ENCODE measurements at regions not wholly inside any gene's neighbourhood (a gene's known extent, or its start where the extent isn't known, plus 50 kb on each side); places are given as distances from the start of the nearest gene placed in this dataset.
"Not testable (repeated sequence)": the region's sequence is repeated elsewhere in the genome, so short reads cannot be mapped to it uniquely, and the experiment has no call there.

DNA sequence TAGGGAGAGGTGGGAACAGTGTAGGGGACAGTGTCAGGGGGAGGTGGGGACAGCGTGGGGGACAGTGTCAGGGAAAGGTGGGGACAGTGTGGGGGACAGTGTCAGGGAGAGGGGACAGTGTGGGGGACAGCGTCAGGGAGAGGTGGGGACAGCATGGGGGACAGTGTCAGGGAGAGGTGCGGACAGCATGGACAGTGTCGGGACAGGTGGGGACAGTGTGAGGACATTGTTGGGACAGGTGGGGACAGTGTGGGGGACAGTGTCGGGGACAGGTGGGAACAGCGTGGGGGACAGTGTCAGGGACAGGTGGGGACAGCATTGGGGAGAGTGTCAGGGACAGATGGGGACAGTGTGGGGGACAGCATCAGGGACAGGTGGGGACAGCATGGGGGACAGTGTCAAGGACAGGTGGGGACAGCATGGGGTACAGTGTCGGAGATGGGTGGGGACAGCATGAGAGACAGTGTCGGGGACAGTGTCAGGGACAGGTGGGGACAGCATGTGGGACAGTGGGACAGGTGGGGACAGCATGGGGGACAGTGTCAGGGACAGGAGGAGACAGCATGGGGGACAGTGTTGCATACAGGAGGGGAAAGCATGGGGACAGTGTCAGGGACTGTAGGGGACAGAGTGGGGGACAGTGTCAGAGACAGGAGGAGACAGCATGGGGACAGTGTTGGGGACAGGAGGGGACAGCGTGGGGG is 139.0 kb downstream of the TMEM121 start:
- Mint-ChIP-seq H3K4me1 (ENCODE audit: low read depth) (no peaks in the 10 kb centered on the region), H3K27ac (no peak overlapping the region), H3K36me3 (ENCODE audit: insufficient read depth) (peaks cover 11% of the 10 kb centered on the region), H3K4me3 (ENCODE audit: low read depth) (no peak overlapping the region), H3K27me3 (no peaks in the 10 kb centered on the region), H3K9me3 (ENCODE audit: low read depth) (peaks cover 18% of the 10 kb centered on the region)
- no peak for DNase-seq (ENCODE audit: low spot score, unreplicated experiment)
- TF ChIP-seq, protein P1, sequence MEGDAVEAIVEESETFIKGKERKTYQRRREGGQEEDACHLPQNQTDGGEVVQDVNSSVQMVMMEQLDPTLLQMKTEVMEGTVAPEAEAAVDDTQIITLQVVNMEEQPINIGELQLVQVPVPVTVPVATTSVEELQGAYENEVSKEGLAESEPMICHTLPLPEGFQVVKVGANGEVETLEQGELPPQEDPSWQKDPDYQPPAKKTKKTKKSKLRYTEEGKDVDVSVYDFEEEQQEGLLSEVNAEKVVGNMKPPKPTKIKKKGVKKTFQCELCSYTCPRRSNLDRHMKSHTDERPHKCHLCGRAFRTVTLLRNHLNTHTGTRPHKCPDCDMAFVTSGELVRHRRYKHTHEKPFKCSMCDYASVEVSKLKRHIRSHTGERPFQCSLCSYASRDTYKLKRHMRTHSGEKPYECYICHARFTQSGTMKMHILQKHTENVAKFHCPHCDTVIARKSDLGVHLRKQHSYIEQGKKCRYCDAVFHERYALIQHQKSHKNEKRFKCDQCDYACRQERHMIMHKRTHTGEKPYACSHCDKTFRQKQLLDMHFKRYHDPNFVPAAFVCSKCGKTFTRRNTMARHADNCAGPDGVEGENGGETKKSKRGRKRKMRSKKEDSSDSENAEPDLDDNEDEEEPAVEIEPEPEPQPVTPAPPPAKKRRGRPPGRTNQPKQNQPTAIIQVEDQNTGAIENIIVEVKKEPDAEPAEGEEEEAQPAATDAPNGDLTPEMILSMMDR (IDR thresholded peaks at IDR 0.05; ENCODE audit: unreplicated experiment) = no peak

DNA sequence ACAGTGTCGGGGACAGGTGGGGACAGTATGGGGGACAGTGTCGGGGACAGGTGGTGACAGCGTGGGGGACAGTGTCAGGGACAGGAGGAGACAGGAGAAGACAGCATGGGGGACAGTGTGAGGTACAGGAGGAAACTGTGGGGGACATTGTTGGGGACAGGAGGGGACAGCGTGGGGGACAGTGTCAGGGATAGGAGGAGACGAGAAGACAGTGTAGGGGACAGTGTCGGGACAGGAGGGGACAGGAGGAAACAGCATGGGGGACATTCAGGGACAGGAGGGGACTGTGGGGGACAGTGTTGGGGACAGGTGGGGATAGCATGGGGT is 139.5 kb downstream of the TMEM121 start:
- TF ChIP-seq, protein P1 (IDR thresholded peaks at IDR 0.05; ENCODE audit: unreplicated experiment) = no peak
- DNase-seq (ENCODE audit: low spot score, unreplicated experiment) = no peak
- Mint-ChIP-seq H3K9me3 (ENCODE audit: low read depth) (peaks cover 12% of the 10 kb centered on the region), H3K4me3 (ENCODE audit: low read depth) (no peak overlapping the region), H3K27me3 (no peaks in the 10 kb centered on the region), H3K36me3 (ENCODE audit: insufficient read depth) (peaks cover 5% of the 10 kb centered on the region), H3K27ac (no peak overlapping the region), H3K4me1 (ENCODE audit: low read depth) (no peaks in the 10 kb centered on the region)

DNA sequence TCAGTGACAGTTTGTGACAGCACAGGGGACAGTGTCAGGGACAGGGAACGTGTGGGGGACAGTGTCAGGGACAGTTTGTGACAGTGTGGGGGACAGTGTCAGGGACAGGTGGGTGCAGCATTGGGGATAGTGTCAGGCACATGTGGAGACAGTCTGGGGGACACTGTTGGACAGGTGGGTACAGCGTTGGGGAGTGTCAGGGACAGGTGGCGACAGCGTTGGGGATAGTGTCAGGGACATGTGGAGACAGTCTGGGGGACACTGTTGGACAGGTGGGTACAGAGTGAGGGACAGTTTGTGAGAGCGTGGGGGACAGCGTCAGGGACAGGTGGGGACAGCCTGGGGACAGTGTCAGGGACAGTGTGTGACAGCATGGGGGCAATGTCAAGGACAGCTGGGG is 140.0 kb downstream of the TMEM121 start:
- Mint-ChIP-seq H3K4me1 (ENCODE audit: low read depth) (no peaks in the 10 kb centered on the region), H3K36me3 (ENCODE audit: insufficient read depth) (peaks cover 4% of the 10 kb centered on the region), H3K27ac (no peak overlapping the region), H3K4me3 (ENCODE audit: low read depth) (no peak overlapping the region), H3K9me3 (ENCODE audit: low read depth) (peaks cover 10% of the 10 kb centered on the region), H3K27me3 (no peaks in the 10 kb centered on the region)
- no peak for DNase-seq (ENCODE audit: low spot score, unreplicated experiment)
- TF ChIP-seq, protein P1 (IDR thresholded peaks at IDR 0.05; ENCODE audit: unreplicated experiment) = no peak

DNA sequence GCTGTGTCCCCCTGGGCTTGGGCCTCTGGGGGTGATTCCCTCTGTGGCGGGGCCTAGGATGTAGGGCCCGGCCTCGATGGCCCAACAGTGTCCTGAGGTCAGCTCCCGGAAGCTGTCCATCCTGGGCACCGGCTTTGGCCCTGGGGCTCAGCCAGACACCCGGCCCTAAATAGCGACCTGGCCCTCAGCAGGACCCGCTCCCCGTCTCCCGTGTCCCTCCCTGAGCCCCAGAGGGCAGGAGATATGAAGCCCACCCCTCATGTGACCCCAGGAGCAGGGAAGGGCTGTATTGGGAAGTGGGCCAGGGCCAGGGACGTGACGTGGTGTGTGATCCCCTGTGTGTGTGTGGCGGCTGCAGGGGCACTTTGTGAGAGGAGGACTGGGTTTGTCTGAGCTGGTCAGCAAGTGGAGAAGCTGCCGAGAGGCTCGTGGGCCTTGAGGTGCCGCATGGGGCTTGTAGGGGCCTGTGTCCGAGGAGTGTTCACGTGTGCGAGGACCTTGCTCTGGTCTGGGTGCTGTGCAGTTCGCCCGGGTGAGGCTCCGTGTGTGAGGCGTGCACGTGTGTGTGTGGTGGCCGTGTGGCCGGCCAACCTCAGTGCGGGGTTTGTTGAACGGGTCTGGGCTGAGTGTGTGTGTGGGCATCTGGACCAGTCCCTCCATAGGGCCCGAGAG is 140.7 kb downstream of the TMEM121 start:
- not testable (repeated sequence) for DNase-seq (ENCODE audit: low spot score, unreplicated experiment); H3K4me3 Mint-ChIP-seq (ENCODE audit: low read depth); H3K27me3 Mint-ChIP-seq; H3K36me3 Mint-ChIP-seq (ENCODE audit: insufficient read depth); H3K4me1 Mint-ChIP-seq (ENCODE audit: low read depth); H3K27ac Mint-ChIP-seq
- H3K9me3 Mint-ChIP-seq (ENCODE audit: low read depth) = peaks cover 10% of the 10 kb centered on the region

DNA sequence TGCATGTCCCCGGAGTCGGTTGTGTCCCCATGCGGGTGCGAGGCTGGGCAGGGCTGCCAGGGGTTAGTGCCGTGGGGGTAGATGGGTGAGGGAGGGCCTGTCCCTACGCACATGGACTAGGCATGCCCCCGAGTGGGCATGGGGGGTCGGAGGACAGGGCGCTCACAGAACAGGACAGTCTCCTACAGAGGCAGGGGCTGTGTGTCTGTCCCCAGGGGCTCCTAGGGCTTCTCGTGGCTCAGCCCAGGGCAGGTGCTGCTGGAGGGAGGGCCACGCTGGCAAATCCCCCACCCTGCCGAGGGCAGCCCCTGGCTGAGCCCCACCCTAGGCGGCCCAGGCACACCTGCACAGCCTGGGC is 141.3 kb downstream of the TMEM121 start:
- H3K4me1 Mint-ChIP-seq (ENCODE audit: low read depth); H3K4me3 Mint-ChIP-seq (ENCODE audit: low read depth); H3K36me3 Mint-ChIP-seq (ENCODE audit: insufficient read depth); H3K27me3 Mint-ChIP-seq; H3K27ac Mint-ChIP-seq; DNase-seq (ENCODE audit: low spot score, unreplicated experiment): not testable (repeated sequence)
- peaks cover 10% of the 10 kb centered on the region for H3K9me3 Mint-ChIP-seq (ENCODE audit: low read depth)

DNA sequence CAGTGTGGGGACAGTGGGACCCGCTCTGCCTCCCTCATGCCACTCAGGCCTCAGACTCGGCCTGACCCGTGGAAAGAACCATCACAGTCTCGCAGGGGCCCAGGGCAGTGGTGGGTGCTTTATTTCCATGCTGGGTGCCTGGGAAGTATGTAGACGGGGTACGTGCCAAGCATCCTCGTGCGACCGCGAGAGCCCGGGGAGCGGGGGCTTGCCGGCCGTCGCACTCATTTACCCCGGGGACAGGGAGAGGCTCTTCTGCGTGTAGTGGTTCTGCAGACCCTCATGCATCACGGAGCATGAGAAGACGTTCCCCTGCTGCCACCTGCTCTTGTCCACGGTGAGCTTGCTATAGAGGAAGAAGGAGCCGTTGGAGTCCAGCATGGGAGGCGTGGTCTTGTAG is 141.6 kb downstream of the TMEM121 start:
- not testable (repeated sequence) for H3K27me3 Mint-ChIP-seq; H3K27ac Mint-ChIP-seq; H3K4me3 Mint-ChIP-seq (ENCODE audit: low read depth); H3K36me3 Mint-ChIP-seq (ENCODE audit: insufficient read depth); H3K4me1 Mint-ChIP-seq (ENCODE audit: low read depth); DNase-seq (ENCODE audit: low spot score, unreplicated experiment)
- peaks cover 11% of the 10 kb centered on the region for H3K9me3 Mint-ChIP-seq (ENCODE audit: low read depth)

DNA sequence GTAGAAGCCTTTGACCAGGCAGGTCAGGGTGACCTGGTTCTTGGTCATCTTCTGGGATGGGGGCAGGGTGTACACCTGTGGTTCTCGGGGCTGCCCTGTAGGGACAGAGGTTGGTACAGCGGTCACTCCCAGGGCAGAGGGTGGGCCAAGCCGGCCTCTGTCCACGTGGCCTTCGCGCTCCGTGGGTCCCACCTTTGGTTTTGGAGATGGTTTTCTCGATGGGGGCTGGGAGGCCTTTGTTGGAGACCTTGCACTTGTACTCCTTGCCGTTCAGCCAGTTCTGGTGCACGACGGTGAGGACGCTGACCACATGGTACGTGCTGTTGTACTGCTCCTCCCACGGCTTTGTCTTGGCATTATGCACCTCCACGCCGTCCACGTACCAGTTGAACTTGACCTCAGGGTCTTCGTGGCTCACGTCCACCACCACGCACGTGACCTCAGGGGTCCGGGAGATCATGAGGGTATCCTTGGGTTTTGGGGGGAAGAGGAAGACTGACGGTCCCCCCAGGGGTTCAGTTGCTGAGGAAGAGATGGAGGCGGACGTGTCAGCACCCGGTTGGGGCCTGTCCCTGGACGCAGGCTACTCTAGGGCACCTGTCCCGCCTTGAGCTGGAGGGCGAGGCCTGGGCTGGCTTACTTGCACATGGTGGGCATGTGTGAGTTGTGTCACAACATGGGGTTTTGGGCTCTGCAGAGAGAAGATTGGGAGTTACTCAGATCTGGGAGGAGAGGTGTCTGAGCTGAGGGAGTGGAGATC is 142.3 kb downstream of the TMEM121 start:
- not testable (repeated sequence) for H3K4me1 Mint-ChIP-seq (ENCODE audit: low read depth); H3K36me3 Mint-ChIP-seq (ENCODE audit: insufficient read depth); H3K27me3 Mint-ChIP-seq; DNase-seq (ENCODE audit: low spot score, unreplicated experiment); H3K27ac Mint-ChIP-seq
- H3K4me3 Mint-ChIP-seq (ENCODE audit: low read depth) = peak overlapping the region; percentile 19
- H3K9me3 Mint-ChIP-seq (ENCODE audit: low read depth) = peaks cover 17% of the 10 kb centered on the region

DNA sequence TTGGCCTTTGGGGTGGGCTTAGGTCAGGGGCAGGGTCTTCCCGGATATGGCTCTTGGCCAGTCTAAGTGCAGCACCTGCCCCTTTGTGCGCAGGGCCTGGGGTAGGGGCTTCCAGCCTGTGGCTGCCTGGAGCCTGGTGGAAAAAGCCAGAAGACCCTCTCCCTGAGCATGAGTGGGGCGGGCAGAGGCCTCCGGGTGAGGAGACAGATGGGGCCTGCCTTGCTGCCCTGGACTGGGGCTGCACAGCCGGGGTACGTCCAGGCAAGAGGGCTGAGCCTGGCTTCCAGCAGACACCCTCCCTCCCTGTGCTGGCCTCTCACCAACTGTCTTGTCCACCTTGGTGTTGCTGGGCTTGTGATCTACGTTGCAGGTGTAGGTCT is 142.8 kb downstream of the TMEM121 start:
- H3K4me3 Mint-ChIP-seq (ENCODE audit: low read depth) = not testable (repeated sequence)
- H3K9me3 Mint-ChIP-seq (ENCODE audit: low read depth) = peaks cover 23% of the 10 kb centered on the region

DNA sequence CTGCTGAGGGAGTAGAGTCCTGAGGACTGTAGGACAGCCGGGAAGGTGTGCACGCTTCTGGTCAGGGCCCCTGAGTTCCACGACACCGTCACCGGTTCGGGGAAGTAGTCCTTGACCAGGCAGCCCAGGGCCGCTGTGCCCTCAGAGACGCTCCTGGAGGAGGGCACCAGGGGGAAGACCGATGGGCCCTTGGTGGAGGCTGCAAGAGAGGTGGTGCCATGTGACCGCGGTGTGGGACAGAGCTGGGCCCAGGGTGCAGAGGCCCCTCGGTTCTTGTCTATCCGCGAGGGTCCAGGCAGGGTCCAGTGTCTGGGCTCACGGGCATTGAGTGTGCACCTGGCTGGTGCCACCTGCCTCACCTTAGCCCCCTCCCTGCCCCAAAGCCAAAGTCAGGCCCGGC is 143.3 kb downstream of the TMEM121 start:
- H3K36me3 Mint-ChIP-seq (ENCODE audit: insufficient read depth); H3K4me1 Mint-ChIP-seq (ENCODE audit: low read depth); DNase-seq (ENCODE audit: low spot score, unreplicated experiment); H3K27ac Mint-ChIP-seq; H3K27me3 Mint-ChIP-seq; H3K4me3 Mint-ChIP-seq (ENCODE audit: low read depth): not testable (repeated sequence)
- peaks cover 27% of the 10 kb centered on the region for H3K9me3 Mint-ChIP-seq (ENCODE audit: low read depth)

More for the DNA sequence above, 142.8 kb downstream of the TMEM121 start:
- H3K27ac Mint-ChIP-seq; H3K27me3 Mint-ChIP-seq; H3K4me1 Mint-ChIP-seq (ENCODE audit: low read depth); H3K36me3 Mint-ChIP-seq (ENCODE audit: insufficient read depth); DNase-seq (ENCODE audit: low spot score, unreplicated experiment): not testable (repeated sequence)

All from progenitor cell of endocrine pancreas (in vitro differentiated cells).